ENCODE measurements at regions not wholly inside any gene's neighbourhood (a gene's known extent, or its start where the extent isn't known, plus 50 kb on each side); places are given as distances from the start of the nearest gene placed in this dataset.
"Not testable (repeated sequence)": the region's sequence is repeated elsewhere in the genome, so short reads cannot be mapped to it uniquely, and the experiment has no call there.

DNA sequence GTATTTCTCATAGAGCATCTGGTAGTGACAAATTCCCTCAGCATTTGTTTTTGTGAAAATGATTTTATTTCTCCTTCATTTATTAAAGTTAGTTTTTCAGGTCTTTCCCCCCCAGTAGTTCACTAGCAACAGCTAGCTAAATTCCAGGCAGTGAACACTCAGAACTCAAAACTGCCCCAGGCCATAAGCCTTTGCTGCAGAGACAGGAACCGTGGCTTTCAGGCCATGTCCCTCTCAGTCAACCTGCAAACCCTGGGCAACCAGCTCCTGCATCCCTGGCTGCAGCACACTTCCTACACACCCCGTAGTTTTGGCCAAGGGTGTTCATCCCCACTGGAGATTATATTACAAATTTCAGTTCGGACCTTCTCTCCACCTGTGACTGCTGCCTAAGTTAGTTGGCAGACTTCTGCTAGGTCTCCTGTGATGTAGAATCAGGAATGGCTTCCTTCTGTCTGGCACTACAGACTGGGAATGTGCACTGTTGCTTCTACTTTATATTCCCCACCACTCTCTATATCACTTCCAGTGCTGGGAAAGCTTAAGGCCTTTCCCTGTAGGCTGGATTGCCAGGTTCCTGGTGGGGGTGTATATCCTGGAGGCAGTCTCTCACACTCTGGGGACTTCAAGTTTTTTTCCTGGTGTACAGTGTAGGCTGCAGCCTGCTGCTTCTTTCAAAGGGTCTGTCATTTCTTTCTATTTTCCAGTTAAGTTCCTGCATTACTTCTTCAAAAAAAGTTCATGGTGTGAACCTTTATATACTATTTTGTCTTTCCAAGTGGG lies 924.4 kb upstream of the LRFN5 start:
- CTCF ChIA-PET = no interaction called here

DNA sequence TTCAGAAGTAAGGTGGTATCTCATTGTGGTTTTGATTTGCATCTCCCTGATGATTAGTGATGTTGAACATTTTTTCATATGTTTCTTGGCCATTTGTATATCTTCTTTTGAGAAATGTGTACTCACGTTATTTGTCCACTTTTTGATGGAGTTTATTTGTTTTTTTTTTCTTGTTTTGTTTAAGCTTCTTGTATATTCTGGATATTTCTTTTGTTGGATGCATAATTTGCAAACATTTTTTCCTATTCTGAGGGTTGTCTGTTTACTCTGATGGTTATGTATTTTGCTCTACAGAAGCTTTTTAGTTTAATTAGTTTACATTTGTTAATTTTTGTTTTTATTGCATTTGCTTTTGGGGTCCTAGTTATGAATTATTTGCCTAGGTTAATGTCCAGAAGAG lies 927.4 kb upstream of the LRFN5 start:
- WGBS (ENCODE audit: missing lambda C conversion rate) = 0% methylated on average over 1 of the region's 1 CpG
- Histone ChIP-seq H3K4me2 (no peak overlapping the region), H3K4me1 (no peaks in the 10 kb centered on the region), H3K4me3 (no peak overlapping the region), H3K9me3 (no peaks in the 10 kb centered on the region; the same call in 1 of the 3 replicates), H3K27ac (no peak overlapping the region)
- POLR2A ChIA-PET = no interaction called here
- CTCF ChIA-PET = no interaction called here
- TF ChIP-seq ZNF302 (CRISPR knock-in tag; IDR thresholded peaks at IDR 0.05) = no peak
- TF ChIP-seq FOXS1 (CRISPR knock-in tag; IDR thresholded peaks at IDR 0.05) = no peak
- no peak for TF ChIP-seq POLR2A (IDR thresholded peaks at IDR 0.05; ENCODE audit: low read length)
- TF ChIP-seq TFCP2L1 (CRISPR knock-in tag; IDR thresholded peaks at IDR 0.05) = no peak
- no peak for TF ChIP-seq ESRRA (IDR thresholded peaks at IDR 0.05; ENCODE audit: borderline replicate concordance, low read length)
- TF ChIP-seq, protein P1, sequence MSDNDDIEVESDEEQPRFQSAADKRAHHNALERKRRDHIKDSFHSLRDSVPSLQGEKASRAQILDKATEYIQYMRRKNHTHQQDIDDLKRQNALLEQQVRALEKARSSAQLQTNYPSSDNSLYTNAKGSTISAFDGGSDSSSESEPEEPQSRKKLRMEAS (IDR thresholded peaks at IDR 0.05) = no peak
- no peak for TF ChIP-seq MAFK (IDR thresholded peaks at IDR 0.05; ENCODE audit: partially characterized antibody)
- no peak for TF ChIP-seq ZSCAN20 (CRISPR knock-in tag; IDR thresholded peaks at IDR 0.05)
- ATAC-seq (no peak), FAIRE-seq (no peak), DNase-seq (ENCODE audit: low read depth in 1 of 2, low spot score in 1 of 2) (no peak)

More for the DNA sequence above, 924.4 kb upstream of the LRFN5 start:
- DNase-seq (ENCODE audit: low read depth in 1 of 2, low spot score in 1 of 2) (no peak), FAIRE-seq (no peak), ATAC-seq (no peak)
- no peaks in the 10 kb centered on the region; the same call in 2 of the 3 replicates for H3K9me3 ChIP-seq
- H3K4me1 ChIP-seq = no peaks in the 10 kb centered on the region
- H3K27ac ChIP-seq = no peak overlapping the region
- POLR2A ChIA-PET = no interaction called here
- WGBS (ENCODE audit: missing lambda C conversion rate) = 3% methylated on average over 3 of the region's 3 CpGs
- TF ChIP-seq SMC3 (IDR thresholded peaks at IDR 0.05) (no peak), MAFK (IDR thresholded peaks at IDR 0.05; ENCODE audit: partially characterized antibody) (no peak), EP300 (IDR thresholded peaks at IDR 0.05) (no peak), NR3C1 (IDR thresholded peaks at IDR 0.05) (no peak)
- H3K4me3 ChIP-seq = no peak overlapping the region
- no peak overlapping the region for H3K4me2 ChIP-seq

DNA sequence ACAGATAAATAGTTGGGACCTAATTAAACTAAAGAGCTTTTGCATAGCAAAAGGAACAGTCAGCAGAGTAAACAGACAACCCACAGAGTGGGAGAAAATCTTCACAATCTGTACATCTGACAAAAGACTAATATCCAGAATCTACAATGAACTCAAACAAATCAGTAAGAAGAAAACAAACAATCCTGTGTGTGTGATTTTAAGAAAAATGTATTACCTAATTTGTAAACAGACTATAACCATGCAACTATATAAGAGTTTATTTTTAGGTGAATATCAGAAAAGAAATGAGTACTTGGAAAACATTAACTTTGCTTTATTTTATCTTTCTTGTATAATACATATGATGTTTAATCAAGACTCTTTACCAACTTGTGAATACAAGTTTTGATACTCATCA lies 929.5 kb upstream of the LRFN5 start:
- FAIRE-seq; H3K4me1 ChIP-seq; ATAC-seq; H3K27ac ChIP-seq; CTCF ChIA-PET; DNase-seq (ENCODE audit: low read depth in 1 of 2, low spot score in 1 of 2); H3K9me3 ChIP-seq; H3K4me3 ChIP-seq; H3K4me2 ChIP-seq; POLR2A ChIA-PET: not testable (repeated sequence)

DNA sequence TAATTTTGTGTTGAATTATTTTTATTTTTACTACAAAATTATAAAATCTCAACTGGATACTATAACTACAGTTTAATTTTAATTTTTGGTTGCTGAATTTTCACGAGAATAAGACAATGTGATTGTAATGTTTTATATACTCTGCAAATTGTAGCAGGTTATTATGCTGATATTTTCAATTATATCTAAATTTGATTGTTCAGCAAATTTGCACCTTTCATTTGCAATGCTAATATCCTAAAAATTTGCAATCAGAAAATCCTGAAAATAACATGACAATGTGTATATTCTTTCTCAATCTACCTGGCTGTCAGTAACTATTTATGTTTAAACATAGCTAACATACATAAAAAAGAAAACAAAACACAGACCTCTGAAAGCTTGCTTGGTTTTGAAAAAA lies 932.2 kb upstream of the LRFN5 start:
- DNase-seq (ENCODE audit: low read depth in 1 of 2, low spot score in 1 of 2) (no peak), FAIRE-seq (no peak), ATAC-seq (no peak)
- Histone ChIP-seq H3K4me1 (no peaks in the 10 kb centered on the region), H3K9me3 (no peaks in the 10 kb centered on the region; the same call in 2 of the 3 replicates), H3K27ac (no peak overlapping the region), H3K4me3 (no peak overlapping the region), H3K4me2 (no peak overlapping the region)
- TF ChIP-seq RAD21 (conservative IDR thresholded peaks at IDR 0.05 in 1 of 2, IDR thresholded peaks at IDR 0.05 in 1 of 2) (no peak), MAFK (IDR thresholded peaks at IDR 0.05; ENCODE audit: partially characterized antibody) (peak; percentile 74)
- CTCF ChIA-PET = no interaction called here
- POLR2A ChIA-PET = no interaction called here
- 0% methylated on average over 1 of the region's 1 CpG for WGBS (ENCODE audit: missing lambda C conversion rate)

DNA sequence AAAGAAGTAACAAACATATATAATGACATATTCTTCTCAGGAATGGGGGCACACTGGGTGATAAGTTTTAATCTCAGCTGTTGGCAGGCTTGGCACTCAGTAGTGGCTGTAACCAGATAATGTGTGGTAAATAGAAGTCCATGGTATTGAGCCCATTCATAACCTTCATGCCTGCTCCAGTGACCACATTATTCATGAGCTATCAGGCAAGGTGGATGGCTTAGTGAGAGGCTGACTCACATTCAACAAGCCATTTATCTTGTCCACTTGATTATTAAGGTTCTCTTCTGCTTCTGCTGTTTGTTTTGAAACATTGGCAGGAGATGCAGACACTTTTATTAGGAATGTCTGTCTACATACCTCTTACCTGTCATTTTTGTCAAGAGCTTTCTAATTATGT lies 950.4 kb upstream of the LRFN5 start:
- ChIA-PET CTCF (no interaction called here), POLR2A (no interaction called here)
- H3K4me2 ChIP-seq = no peak overlapping the region
- TF ChIP-seq CBX8 (IDR thresholded peaks at IDR 0.05) = no peak
- TF ChIP-seq RCOR1 (IDR thresholded peaks at IDR 0.05; ENCODE audit: low read depth, low read length) = no peak
- TF ChIP-seq, protein P2, sequence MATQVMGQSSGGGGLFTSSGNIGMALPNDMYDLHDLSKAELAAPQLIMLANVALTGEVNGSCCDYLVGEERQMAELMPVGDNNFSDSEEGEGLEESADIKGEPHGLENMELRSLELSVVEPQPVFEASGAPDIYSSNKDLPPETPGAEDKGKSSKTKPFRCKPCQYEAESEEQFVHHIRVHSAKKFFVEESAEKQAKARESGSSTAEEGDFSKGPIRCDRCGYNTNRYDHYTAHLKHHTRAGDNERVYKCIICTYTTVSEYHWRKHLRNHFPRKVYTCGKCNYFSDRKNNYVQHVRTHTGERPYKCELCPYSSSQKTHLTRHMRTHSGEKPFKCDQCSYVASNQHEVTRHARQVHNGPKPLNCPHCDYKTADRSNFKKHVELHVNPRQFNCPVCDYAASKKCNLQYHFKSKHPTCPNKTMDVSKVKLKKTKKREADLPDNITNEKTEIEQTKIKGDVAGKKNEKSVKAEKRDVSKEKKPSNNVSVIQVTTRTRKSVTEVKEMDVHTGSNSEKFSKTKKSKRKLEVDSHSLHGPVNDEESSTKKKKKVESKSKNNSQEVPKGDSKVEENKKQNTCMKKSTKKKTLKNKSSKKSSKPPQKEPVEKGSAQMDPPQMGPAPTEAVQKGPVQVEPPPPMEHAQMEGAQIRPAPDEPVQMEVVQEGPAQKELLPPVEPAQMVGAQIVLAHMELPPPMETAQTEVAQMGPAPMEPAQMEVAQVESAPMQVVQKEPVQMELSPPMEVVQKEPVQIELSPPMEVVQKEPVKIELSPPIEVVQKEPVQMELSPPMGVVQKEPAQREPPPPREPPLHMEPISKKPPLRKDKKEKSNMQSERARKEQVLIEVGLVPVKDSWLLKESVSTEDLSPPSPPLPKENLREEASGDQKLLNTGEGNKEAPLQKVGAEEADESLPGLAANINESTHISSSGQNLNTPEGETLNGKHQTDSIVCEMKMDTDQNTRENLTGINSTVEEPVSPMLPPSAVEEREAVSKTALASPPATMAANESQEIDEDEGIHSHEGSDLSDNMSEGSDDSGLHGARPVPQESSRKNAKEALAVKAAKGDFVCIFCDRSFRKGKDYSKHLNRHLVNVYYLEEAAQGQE (IDR thresholded peaks at IDR 0.05) = no peak
- TF ChIP-seq KDM1A (IDR thresholded peaks at IDR 0.05; ENCODE audit: low read depth) = no peak
- TF ChIP-seq, protein P3, sequence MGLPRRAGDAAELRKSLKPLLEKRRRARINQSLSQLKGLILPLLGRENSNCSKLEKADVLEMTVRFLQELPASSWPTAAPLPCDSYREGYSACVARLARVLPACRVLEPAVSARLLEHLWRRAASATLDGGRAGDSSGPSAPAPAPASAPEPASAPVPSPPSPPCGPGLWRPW (IDR thresholded peaks at IDR 0.05) = no peak
- no peak for TF ChIP-seq FOXS1 (CRISPR knock-in tag; IDR thresholded peaks at IDR 0.05)
- no peak for TF ChIP-seq CEBPB (IDR thresholded peaks at IDR 0.05)
- no peak for TF ChIP-seq ZSCAN20 (CRISPR knock-in tag; IDR thresholded peaks at IDR 0.05)
- TF ChIP-seq CHD2 (IDR thresholded peaks at IDR 0.05; ENCODE audit: low read length, partially characterized antibody) = no peak
- no peak for TF ChIP-seq JUN (IDR thresholded peaks at IDR 0.05)
- TF ChIP-seq, protein P4, sequence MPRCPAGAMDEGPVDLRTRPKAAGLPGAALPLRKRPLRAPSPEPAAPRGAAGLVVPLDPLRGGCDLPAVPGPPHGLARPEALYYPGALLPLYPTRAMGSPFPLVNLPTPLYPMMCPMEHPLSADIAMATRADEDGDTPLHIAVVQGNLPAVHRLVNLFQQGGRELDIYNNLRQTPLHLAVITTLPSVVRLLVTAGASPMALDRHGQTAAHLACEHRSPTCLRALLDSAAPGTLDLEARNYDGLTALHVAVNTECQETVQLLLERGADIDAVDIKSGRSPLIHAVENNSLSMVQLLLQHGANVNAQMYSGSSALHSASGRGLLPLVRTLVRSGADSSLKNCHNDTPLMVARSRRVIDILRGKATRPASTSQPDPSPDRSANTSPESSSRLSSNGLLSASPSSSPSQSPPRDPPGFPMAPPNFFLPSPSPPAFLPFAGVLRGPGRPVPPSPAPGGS (IDR thresholded peaks at IDR 0.05) = no peak
- no peak for TF ChIP-seq EHF (CRISPR knock-in tag; IDR thresholded peaks at IDR 0.05)
- no peak for FAIRE-seq
- no peak for DNase-seq (ENCODE audit: low read depth in 1 of 2, low spot score in 1 of 2)
- no peak overlapping the region for H3K4me3 ChIP-seq
- H3K27ac ChIP-seq = no peak overlapping the region
- no peaks in the 10 kb centered on the region for H3K4me1 ChIP-seq
- no peaks in the 10 kb centered on the region; the same call in 2 of the 3 replicates for H3K9me3 ChIP-seq
- ATAC-seq = no peak

All from A549 (cell line).